ENCODE measurements at regions not wholly inside any gene's neighbourhood (a gene's known extent, or its start where the extent isn't known, plus 50 kb on each side); places are given as distances from the start of the nearest gene placed in this dataset.

DNA sequence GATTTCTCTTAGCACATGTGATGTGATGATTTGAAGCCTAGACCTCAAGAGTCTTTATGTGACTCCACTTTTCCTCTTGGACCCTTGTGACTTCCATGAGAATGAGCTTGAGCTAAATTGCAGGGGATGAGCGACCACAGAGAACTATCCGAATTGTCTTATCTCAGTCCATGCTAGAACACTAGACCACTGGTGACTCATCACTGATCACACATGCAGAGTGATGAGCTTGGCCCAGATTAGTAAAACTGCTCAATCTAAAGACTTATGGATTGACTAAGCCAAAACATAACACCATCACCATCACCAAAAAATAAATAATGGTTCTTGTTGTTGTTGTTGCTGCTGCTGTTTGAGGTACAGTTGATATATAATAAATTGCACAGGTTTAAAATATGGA, 114.1 kb upstream of the CFAP20DC start:
- no peak for TF ChIP-seq CTCF (IDR thresholded peaks at IDR 0.05)
- TF ChIP-seq POLR2A (IDR thresholded peaks at IDR 0.05; ENCODE audit: low read depth), result no peak
- no peak for TF ChIP-seq POLR2AphosphoS5 (IDR thresholded peaks at IDR 0.05)
- no peak for TF ChIP-seq EP300 (IDR thresholded peaks at IDR 0.05)
- DNase-seq (ENCODE audit: extremely low spot score), result no peak
- WGBS, result 95% methylated on average over 2 of the region's 2 CpGs
- Histone ChIP-seq H3K9me3 (no peaks in the 10 kb centered on the region), H3K36me3 (no peaks in the 10 kb centered on the region), H3K27me3 (no peaks in the 10 kb centered on the region), H3K4me3 (no peak overlapping the region), H3K4me1 (no peaks in the 10 kb centered on the region), H3K27ac (replicated peaks in 1 of 4) (no peak overlapping the region)
- intact Hi-C loops (cut with DNase I), result no loop called here

- no peaks in the 10 kb centered on the region for H3K4me1 ChIP-seq
- no peak for TF ChIP-seq EP300 (IDR thresholded peaks at IDR 0.05)
- no peak for TF ChIP-seq POLR2AphosphoS5 (IDR thresholded peaks at IDR 0.05)
- TF ChIP-seq CTCF (IDR thresholded peaks at IDR 0.05), result no peak
- TF ChIP-seq POLR2A (IDR thresholded peaks at IDR 0.05; ENCODE audit: low read depth), result no peak
- H3K36me3 ChIP-seq, result no peaks in the 10 kb centered on the region
- intact Hi-C loops (cut with DNase I), result no loop called here
- no peaks in the 10 kb centered on the region for H3K27me3 ChIP-seq
- no peaks in the 10 kb centered on the region for H3K9me3 ChIP-seq
- no peak for DNase-seq (ENCODE audit: extremely low spot score)
- H3K27ac ChIP-seq (replicated peaks in 1 of 4), result no peak overlapping the region
- H3K4me3 ChIP-seq, result no peak overlapping the region
- 96% methylated on average over 7 of the region's 7 CpGs for WGBS
These were observed 111.2 kb upstream of the CFAP20DC start for GRCh38 chr3:59161048-59161447.

GRCh38 chr3:59160133-59160746, 110.4 kb upstream of the CFAP20DC start:
- Histone ChIP-seq H3K4me1 (no peaks in the 10 kb centered on the region), H3K27ac (replicated peaks in 1 of 4) (no peak overlapping the region), H3K36me3 (no peaks in the 10 kb centered on the region), H3K27me3 (no peaks in the 10 kb centered on the region), H3K4me3 (no peak overlapping the region), H3K9me3 (no peaks in the 10 kb centered on the region)
- intact Hi-C loops (cut with DNase I), result no loop called here
- DNase-seq (ENCODE audit: extremely low spot score), result no peak
- TF ChIP-seq POLR2AphosphoS5 (IDR thresholded peaks at IDR 0.05) (no peak), POLR2A (IDR thresholded peaks at IDR 0.05; ENCODE audit: low read depth) (no peak), CTCF (IDR thresholded peaks at IDR 0.05) (no peak), EP300 (IDR thresholded peaks at IDR 0.05) (no peak)
- 82% methylated on average over 4 of the region's 4 CpGs for WGBS

- DNase-seq (ENCODE audit: extremely low spot score), result no peak
- 50% methylated on average over 1 of the region's 1 CpG for WGBS
- TF ChIP-seq EP300 (IDR thresholded peaks at IDR 0.05) (no peak), POLR2A (IDR thresholded peaks at IDR 0.05; ENCODE audit: low read depth) (no peak), CTCF (IDR thresholded peaks at IDR 0.05) (no peak), POLR2AphosphoS5 (IDR thresholded peaks at IDR 0.05) (no peak)
- Histone ChIP-seq H3K27ac (replicated peaks in 1 of 4) (no peak overlapping the region), H3K4me3 (no peak overlapping the region), H3K9me3 (peaks cover 0 to 4% (median 0%) of the 10 kb centered on the region in 4 donors), H3K4me1 (no peaks in the 10 kb centered on the region), H3K36me3 (no peaks in the 10 kb centered on the region), H3K27me3 (no peaks in the 10 kb centered on the region)
- intact Hi-C loops (cut with DNase I), result no loop called here
These were observed 103.8 kb upstream of the CFAP20DC start for GRCh38 chr3:59153648-59154047.

DNA sequence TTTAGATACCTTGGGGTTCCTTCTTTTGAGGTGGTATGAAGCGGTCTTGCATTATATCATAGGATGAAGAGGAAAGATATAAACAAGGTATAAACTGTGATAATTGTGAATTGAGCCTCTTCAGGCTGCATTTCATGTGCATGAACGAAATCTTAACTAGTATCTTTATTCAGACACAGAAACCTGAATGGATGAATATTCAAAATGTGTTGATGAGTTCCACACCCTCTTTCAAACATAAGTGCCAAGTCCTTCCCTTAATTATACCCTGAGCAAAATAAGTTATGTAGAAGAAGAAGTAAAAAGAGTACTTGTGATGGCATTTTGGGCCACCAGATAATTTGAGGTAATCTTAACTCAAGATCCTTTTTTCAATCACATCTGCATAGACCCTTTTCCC, 103.1 kb upstream of the CFAP20DC start:
- DNase-seq (ENCODE audit: extremely low spot score), result no peak
- TF ChIP-seq POLR2A (IDR thresholded peaks at IDR 0.05; ENCODE audit: low read depth) (no peak), EP300 (IDR thresholded peaks at IDR 0.05) (no peak), CTCF (IDR thresholded peaks at IDR 0.05) (no peak), POLR2AphosphoS5 (IDR thresholded peaks at IDR 0.05) (no peak)
- intact Hi-C loops (cut with DNase I), result no loop called here
- WGBS, result 83% methylated on average over 2 of the region's 2 CpGs
- no peak overlapping the region for H3K27ac ChIP-seq (replicated peaks in 1 of 4)
- H3K27me3 ChIP-seq, result no peaks in the 10 kb centered on the region
- H3K9me3 ChIP-seq, result peaks cover 0 to 5% (median under 1%) of the 10 kb centered on the region in 4 donors
- no peak overlapping the region for H3K4me3 ChIP-seq
- no peaks in the 10 kb centered on the region for H3K4me1 ChIP-seq
- H3K36me3 ChIP-seq, result no peaks in the 10 kb centered on the region
